Right ventricle myocardium superior (tissue), 1 donor: ENCODE measurements at regions not wholly inside any gene's neighbourhood (a gene's known extent, or its start where the extent isn't known, plus 50 kb on each side); places are given as distances from the start of the nearest gene placed in this dataset.
A peak's percentile ranks its signal among the peaks of the same experiment; 100 is the strongest.

Experiments
- ATAC-seq: fragments of 200-7000 bp; cut with Tn5 transposase; one replicate; pipeline ENCODE4 v1.9.1; 2020; ENCODE audit warnings: mild to moderate bottlenecking; ENCODE audit not compliant: poor library complexity
- DNase-seq: peaks from one replicate; pipeline ENCODE4 v3.0.0-alpha.2; 2020
- intact Hi-C: fragments of 100-400 bp; cut with DNase I; formaldehyde crosslinking; loops from one replicate; pipeline ENCODE4 v1.11.2; 2022
- donor health status: DM: no; HTN: yes; CAD: no; lungs with severe emphysema.

GRCh38 chr2:212945526-212945925 lies 205.9 kb downstream of the IKZF2 start:
- DNase-seq, result no peak
- ATAC-seq, result no peak
- intact Hi-C loops, result no loop called here

- DNase-seq, result no peak
- ATAC-seq, result no peak
- intact Hi-C loops, result no loop called here
Measured at GRCh38 chr2:212943351-212943750, 208.1 kb downstream of the IKZF2 start.

- intact Hi-C loops, result no loop called here
- ATAC-seq (peak; percentile 63), DNase-seq (no peak)
Measured at GRCh38 chr2:212941361-212941760, 210.1 kb downstream of the IKZF2 start.

GRCh38 chr2:212940816-212941215 lies 210.6 kb downstream of the IKZF2 start:
- ATAC-seq (peak; percentile 93), DNase-seq (no peak)
- intact Hi-C loops, result no loop called here

- intact Hi-C loops, result no loop called here
- DNase-seq, result no peak
- no peak for ATAC-seq
Measured at GRCh38 chr2:212939777-212940531, 211.5 kb downstream of the IKZF2 start.

- intact Hi-C loops, result no loop called here
- DNase-seq (no peak), ATAC-seq (no peak)
Measured at GRCh38 chr2:212938144-212938793, 213.1 kb downstream of the IKZF2 start.

GRCh38 chr2:212936572-212936971 lies 214.8 kb downstream of the IKZF2 start:
- intact Hi-C loops, result no loop called here
- DNase-seq (no peak), ATAC-seq (no peak)

GRCh38 chr2:212935752-212936151 lies 215.7 kb downstream of the IKZF2 start:
- ATAC-seq, result no peak
- no peak for DNase-seq
- intact Hi-C loops, result no loop called here

GRCh38 chr2:212931271-212931670 lies 220.1 kb downstream of the IKZF2 start:
- ATAC-seq (no peak), DNase-seq (no peak)
- intact Hi-C loops, result no loop called here

GRCh38 chr2:212930556-212931260 lies 220.7 kb downstream of the IKZF2 start:
- no peak for DNase-seq
- no peak for ATAC-seq
- intact Hi-C loops, result no loop called here

- ATAC-seq (no peak), DNase-seq (no peak)
- intact Hi-C loops, result no loop called here
Measured at GRCh38 chr2:212929971-212930370, 221.4 kb downstream of the IKZF2 start.

- DNase-seq (no peak), ATAC-seq (no peak)
- intact Hi-C loops, result no loop called here
Measured at GRCh38 chr2:212929116-212929515, 222.3 kb downstream of the IKZF2 start.

- DNase-seq (no peak), ATAC-seq (peak; percentile 73)
Measured at GRCh38 chr2:212928681-212929080, 222.7 kb downstream of the IKZF2 start.

GRCh38 chr2:212926940-212927339 lies 224.5 kb downstream of the IKZF2 start:
- peak; percentile 75 for ATAC-seq
- peak; percentile 80 for DNase-seq
- intact Hi-C loops, result no loop called here

More at GRCh38 chr2:212928681-212929080, 222.7 kb downstream of the IKZF2 start:
- intact Hi-C loops, result no loop called here

GRCh38 chr2:212923393-212923792 lies 228.0 kb downstream of the IKZF2 start:
- ATAC-seq, result no peak
- intact Hi-C loops, result no loop called here
- DNase-seq, result no peak

- intact Hi-C loops, result no loop called here
- ATAC-seq, result no peak
- no peak for DNase-seq
Measured at GRCh38 chr2:212922701-212923100, 228.7 kb downstream of the IKZF2 start.

GRCh38 chr2:212921711-212922110 lies 229.7 kb downstream of the IKZF2 start:
- intact Hi-C loops, result no loop called here

GRCh38 chr2:212921061-212921460 lies 230.4 kb downstream of the IKZF2 start:
- intact Hi-C loops, result no loop called here
- no peak for ATAC-seq
- no peak for DNase-seq

More at GRCh38 chr2:212921711-212922110, 229.7 kb downstream of the IKZF2 start:
- ATAC-seq (no peak), DNase-seq (no peak)

- DNase-seq (no peak), ATAC-seq (no peak)
- intact Hi-C loops, result no loop called here
Measured at GRCh38 chr2:212919238-212919637, 232.2 kb downstream of the IKZF2 start.

GRCh38 chr2:212918336-212918735 lies 233.1 kb downstream of the IKZF2 start:
- ATAC-seq (no peak), DNase-seq (no peak)
- intact Hi-C loops, result no loop called here
